DMS153 treated with DMSO at 0.1 percent for 48 hours (cell line): ENCODE measurements at regions not wholly inside any gene's neighbourhood (a gene's known extent, or its start where the extent isn't known, plus 50 kb on each side); places are given as distances from the start of the nearest gene placed in this dataset.

Experiments used
- DNase-seq: peaks from one replicate; lab custom pipeline; 2025; ENCODE audit not compliant: unreplicated experiment; lab: John Stamatoyannopoulos, UW

DNA sequence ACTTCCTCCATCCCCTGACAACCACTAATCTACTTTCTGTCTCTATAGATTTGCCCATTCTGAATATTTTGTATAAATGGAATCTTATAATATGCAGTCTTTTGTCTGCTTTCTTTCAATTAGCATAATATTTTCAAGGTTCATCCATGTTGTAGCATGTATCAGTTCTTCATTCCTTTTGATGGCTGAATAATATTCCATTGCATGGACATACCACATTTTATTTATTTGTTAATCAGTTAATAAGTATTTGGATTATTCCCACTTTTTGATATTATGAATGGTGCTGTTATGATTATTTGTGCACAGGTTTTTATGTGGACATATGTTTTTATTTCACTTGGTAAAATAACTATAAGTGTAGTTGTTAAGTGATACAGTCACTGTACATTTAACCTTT, 155.1 kb upstream of the WSCD2 start:
- no peak for DNase-seq

DNA sequence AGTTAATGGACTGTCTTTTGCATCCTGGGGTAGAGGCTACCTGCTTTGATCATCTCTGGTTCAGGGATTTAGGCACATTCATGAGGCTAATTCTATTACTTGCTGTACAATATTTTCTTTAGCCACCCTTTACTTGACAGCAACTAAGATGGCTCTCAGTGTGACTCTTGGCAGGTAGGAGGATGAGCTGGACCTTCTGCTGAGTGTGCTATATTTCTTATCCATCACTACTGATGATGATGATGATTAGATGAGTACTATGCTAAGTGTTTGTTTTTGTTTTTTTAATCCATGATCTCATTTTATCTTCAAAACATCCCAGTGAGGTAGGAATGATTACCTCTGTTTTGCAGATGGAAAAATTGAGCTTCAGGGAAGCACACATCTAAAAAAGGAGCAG, 152.8 kb upstream of the WSCD2 start:
- DNase-seq: no peak

DNA sequence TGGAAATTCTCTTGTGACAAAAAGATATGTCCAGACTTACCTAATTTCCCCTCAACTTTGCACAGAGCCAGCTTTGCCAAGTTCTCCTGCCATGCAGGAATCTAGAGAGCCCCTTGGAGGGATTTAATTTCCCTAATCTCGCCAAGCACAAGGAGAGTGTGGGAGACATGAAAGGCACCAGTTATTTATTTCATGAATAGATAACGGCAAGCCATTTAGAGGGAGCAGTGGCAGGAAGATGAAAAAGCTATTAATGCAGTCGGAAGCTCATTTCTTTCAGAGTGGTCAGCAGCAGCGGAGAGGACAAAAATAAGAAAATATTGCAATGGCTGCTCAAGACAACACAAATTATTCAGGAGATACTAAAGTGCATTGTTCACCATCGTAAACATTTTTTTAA, 150.9 kb upstream of the WSCD2 start:
- DNase-seq: no peak

DNA sequence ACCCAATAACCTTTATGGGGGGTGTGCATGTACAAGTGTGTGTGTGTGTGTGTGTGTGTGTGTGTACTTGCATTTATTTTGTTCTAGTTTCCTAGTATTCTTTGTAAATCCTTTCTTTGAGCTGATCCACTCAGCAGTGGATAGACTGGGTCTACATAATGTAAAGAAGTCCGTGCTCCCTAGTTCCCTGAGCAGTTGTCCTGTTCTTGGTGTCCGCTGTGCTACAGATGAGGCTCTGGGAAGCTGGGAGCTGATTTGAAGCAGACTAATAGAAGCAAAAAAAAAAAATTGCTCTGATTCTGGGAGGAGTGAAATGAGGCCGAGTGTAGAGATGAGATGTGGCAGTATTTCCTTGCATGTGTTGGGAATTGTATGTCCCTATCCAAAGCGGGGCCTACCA, 150.4 kb upstream of the WSCD2 start:
- DNase-seq: no peak

DNA sequence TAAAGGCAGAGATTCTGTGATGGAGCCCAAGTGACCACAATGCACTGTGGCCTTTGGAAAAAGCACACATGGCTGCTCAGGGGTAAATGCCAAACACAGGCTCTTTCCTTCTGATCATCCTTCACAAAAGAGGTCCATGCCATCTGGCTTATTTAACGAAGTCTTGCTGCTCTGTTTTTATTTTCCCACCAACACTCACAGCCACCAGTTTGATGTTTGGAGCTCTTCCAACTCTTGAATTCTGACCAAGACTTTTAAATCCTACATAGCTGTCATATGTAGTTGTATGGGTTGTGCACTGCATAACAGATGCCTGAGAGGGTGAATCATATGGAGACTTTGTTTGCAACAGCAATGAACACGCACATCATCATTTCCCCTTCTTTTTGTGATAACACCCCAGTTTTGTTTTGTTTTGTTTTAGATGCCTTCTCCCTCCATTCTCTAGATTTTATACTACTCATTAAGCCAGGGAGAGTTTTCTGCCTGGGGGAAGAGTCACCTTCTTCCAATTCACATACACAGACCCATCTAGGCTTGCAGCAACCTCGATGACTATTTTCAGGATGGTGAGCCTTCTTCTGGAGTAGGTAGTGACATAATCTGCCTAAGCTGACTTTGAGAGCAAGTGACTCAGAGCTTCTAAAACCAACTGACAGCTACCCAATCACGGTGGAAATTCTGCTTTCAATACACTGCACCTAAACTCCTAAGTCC, 145.2 kb upstream of the WSCD2 start:
- DNase-seq: no peak

DNA sequence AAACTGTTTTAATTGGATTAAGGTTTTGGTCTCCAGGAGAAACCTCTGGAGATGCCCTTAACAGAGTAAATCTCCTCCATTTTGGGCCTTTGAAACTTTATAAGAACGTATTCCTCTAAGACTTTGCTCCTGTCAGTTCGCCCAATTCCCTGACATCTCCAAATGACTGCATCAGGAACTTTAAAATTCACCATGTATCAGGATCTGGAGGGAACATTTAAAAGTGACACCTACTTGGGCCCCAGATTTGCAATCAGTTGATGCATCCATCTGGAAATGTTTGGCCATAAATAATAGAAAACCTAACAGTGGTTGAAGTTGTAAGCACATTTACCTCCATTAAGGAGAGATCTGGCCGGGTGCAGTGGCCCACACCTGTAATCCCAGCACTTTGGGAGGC, 144.1 kb upstream of the WSCD2 start:
- DNase-seq: no peak

DNA sequence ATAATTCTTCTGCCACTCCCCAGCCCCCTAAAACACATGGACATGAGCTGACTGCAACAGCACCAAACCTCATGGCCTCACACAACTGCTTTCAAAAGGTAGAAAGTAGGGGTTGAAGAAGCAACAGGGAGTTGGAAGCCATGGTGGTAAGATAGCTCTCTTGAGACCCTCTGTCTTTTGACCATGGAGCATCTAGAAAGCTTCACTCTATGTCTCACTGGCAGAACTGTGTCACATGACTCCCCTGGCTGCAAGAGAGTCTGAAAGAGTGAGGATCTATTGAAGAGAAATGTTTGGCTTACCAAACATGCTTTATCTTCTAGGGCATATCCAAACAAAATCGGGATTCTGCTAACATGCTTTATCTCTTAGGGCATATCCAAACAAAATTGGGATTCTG, 142.9 kb upstream of the WSCD2 start:
- no peak for DNase-seq

DNA sequence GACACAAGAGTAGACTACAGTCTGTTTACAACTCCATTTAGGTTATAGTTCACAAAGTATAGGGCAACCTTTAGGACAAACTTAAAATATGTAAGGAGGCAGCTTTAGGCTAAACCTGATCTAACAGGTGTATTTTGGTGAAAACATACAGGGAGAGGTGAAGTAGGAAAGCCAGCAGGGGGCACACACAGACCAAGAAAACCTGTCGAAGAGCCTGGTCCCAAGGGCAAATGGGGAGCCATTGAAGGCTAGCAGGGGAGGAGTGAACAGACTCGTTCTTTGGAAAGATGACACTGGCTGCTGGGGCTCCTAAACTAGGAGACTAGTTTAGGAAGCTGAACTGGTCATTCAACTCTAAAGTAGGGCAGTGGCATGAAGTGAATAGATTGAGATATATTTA, 138.8 kb upstream of the WSCD2 start:
- no peak for DNase-seq

DNA sequence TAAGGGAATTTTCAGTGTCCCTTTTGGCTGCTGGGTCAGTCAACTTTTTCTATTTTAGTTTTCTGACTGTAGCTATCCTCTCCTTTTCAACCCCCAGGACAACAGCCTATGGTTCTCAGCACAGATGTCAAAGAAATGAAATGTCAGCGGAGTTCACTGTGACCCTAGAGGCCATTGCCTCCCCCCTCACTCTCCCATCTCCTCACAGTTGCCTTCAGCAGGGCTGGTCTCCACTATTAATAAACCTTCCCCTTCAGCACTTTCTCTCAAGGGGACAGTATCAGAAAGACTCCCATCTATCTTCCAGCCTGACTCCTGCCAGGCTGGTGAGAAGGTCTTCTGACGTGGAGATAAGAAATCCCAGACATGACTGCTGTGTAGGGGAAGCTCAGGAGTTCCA, 137.1 kb upstream of the WSCD2 start:
- no peak for DNase-seq

DNA sequence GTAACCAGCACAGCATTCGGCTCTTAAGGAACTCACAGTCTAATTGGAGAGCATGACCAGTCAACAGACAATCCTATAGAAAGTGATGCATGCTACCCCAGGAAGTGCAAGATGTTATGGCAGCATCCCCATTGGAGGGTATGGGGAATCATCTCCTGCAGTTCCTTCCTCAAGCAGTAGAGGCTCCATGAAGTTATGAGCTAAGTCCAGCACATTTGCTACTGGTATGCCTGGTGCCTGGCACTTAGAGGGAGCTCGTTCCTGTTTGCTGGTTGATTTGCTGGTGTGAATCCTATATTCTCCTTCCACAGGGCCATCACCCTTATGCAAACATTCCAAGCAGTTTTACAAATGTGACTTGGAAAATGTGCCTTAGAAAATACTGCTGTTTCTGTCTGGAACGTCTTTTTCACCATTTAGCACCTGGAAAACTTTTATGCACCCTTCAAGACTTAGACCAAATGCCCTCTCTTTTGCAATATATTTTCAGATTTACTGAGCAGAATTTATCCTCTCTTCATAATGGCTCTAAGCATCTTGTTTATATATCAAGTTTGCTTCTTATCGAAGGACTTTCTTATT, 136.1 kb upstream of the WSCD2 start:
- peak; percentile 9 for DNase-seq

DNA sequence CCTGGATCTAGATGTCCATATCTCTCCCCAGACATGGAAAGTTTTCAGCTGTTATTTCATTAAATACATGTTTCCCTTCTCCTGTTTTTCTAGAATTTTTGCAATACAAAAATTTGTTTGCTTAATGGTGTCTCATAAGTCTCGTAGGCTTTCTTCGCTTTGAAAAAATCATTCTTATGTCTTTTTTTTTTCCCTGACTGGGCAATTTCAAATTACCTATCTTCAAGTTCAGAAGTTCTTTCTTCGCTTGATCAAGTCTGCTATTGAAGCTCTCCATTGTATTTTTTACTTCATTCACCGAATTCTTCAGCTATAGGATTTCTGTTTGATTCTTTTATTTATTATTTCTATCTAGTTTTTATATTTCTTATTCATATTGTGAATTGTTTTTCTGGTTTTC, 130.2 kb upstream of the WSCD2 start:
- no peak for DNase-seq

DNA sequence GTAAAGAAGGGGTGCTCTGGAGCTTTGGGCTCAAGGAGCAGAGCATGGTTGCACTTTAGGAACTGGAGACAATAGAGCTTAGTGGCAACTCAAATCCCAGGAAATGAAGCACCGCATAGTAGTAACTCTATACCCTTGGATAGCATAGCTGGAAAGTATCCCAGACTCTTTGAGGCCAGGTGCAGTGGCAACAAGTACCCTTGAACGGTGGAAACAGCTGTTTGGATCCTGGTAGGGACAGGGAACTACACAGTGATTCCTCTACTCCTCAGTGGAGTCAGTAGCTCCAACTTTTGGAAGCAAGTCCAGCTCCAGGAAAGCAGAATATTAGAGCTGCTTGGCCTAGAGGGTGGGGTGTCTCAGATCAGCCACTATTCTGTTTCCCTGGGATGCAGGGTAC, 129.0 kb upstream of the WSCD2 start:
- no peak for DNase-seq

DNA sequence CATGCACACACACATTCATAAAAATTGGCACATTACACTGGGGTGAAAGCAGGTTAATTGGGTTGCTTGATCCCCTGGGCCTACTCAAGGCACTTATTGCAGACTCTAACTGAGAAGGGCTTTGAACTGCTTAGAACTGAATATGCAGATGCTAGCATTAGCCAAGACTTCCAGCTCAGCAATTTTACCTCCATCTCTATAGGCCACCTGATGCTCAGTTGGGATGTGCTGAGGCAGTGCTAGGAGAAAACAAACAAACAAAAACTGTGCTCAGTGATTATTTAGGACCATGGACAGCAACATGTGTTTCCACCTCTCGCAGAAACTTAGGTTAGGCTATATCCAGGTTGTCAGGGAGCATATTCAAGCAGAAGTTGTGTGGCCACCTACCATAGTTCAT, 124.8 kb upstream of the WSCD2 start:
- no peak for DNase-seq

DNA sequence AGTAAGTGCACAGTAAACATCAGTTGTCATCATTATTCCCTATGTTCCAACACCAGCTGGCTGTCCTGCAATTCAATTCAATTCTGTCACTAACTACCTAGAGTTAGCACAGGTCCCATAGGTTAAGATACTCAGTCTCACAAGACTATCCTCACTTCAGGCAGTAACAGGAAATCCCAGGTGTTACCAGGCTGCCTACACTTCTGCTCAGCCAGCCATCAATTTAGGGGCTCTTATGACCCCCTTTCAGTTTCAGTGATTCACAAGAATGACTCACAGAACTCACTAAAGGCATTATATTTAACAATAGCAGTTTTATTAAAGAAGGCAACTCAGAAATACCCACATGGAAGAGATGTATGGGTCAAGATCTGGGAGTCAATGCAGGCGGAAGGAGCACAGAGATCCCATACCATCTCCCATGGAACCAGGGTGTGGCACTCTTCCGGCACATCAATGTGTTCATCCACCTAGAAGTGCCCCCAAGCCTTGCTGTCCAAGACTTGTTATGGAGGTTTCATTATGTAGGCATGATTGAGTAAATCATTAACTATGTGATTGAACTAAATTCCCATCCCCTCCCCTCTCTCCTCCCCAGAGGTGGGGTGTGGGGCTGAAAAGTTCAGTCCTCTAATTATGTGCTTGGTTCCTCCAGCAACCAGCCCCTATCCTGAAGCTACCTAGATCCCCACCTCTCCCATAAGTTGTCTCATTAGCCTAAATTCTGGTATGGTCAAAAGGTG, 120.8 kb upstream of the WSCD2 start:
- DNase-seq: no peak

DNA sequence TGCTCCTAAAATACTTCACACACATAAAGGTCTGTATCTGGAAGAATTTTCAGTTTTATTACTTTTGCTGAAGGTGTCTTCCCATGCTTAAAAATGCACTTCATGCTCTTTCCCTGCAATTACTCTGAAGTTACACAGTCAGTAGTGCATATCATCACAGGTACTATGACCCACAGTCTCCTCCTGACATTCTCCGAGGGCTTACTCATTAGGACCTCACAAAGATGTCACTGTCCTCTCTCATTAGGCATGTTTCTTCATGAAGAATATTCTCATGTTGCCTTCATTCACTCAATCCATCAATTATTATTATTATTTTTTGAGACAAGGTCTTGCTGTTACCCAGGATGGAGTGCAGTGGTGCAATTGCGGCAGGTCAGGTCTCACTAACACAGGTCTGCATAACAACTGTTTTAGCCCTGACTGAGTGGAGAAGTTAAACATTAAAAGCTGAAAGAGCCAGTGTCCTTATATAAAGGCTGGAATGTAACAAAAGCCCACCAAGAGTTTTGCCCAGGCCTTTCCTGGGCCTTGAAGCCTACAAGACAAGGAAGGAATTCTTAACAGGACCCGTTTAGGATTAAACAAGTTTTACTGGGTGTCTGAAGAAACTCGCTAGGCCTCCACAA, 119.5 kb upstream of the WSCD2 start:
- no peak for DNase-seq

DNA sequence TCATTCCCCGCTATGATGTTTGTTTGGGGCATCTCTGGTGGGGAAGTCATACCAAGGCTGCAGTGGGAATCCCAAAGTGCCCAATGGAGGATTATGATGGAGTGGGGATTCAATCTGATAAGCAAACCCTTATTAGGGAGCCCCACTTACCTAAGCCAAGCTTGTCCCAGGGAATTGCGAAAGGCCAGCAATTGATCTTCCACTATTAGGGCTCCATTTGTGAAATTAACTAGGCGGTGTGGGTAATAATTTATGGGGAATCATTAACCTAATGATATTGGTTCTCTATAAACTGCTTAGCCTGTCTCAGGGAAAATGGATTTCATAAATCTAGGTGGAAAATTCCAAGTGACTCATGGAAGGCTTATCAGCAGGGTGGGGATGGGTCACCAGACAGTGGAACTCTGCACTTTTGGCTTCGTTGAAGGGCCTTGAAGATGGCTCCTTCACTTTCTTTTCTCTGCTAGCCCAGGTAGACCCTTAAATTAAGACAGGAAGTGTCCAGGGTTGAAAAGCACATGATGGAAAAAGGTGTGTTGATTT, 113.0 kb upstream of the WSCD2 start:
- no peak for DNase-seq

DNA sequence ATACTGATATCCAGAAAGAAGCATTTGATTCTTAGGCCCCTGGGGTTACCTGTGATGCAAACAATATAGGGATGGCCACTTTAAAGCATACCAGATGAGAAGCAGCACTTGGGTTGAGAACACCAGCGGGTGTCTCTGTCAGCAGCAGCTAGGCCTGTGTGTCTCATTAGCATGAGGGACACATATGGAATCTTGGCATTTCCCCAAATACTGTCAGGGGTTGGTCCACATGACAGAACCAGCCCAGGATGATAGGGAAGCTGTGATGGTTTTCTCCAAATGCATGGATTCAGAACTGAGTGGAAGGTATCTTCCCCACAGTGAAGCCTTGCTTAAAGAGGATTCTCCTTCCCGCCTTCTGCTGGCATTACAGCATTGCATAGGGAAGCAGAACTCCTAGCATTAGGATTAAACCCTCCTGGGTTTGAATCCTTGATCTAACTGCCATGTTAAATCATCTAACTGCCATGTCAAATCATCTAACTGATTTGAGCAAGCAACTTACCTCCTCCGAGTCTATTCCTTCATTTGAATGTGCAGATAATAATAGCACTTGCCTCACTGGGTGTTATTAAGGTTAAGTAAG, 111.5 kb upstream of the WSCD2 start:
- no peak for DNase-seq

DNA sequence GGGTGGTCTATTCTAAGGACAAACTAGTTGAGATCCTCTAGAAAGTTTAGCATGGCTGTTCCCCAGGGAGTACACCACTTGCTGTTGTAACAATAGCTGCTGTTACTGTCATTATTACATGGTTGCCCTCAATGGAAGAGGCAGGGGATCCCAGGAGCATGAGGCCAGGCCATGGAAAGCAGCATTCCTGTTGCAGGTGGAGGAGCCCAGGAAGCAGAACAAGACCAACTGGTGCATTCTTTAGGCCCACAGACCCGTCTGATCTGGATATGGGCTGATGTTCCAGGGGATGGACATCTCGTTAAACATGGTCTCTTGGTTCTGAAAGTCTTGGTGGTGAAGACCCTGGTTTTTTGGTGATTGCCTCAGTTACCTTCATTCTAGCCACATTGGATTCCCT, 109.2 kb upstream of the WSCD2 start:
- no peak for DNase-seq

DNA sequence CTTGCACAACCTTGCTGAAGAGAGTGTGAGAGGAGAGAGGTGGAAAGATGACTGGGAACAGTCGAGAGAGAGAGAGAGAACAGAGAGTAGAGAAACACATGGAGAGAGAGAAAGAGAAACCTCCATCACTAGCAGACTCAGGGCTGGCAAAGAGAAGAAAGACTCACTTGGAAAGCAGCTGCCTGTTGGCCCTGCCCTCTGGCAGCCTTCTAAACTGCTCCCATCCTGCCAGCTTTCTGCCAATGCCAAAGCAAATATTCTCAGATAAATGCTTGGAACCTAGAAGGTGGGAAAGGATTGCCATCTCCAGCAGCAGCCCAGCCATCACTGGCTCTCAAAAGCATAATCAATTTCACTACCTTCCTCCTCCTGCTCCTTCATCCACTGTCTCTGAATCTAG, 107.9 kb upstream of the WSCD2 start:
- DNase-seq: no peak

DNA sequence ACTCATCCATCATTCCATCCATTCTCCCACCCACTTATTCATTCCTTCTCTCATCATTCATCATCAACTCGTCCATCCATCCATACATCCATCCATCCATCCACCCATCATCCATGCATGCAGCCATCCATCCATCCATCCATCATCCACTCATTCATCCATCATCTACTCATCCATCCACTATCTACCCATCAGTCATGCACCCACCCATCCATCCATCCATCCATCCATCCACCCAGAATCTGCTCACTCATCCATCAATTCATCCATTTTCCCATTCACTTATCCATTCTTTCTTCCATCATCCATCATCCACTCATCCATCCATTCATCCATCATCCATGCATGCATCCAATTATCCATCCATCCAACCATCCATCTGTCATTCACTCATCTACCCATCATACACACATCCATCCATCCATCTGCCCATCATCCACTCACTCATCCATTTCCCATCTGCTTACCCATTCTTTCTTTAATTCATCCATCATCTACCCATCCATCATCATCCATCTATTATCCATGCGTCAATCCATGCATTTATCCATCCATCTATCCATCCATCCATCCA, 107.1 kb upstream of the WSCD2 start:
- no peak for DNase-seq
